ENCODE measurements at regions not wholly inside any gene's neighbourhood (a gene's known extent, or its start where the extent isn't known, plus 50 kb on each side); places are given as distances from the start of the nearest gene placed in this dataset.
A peak's percentile ranks its signal among the peaks of the same experiment; 100 is the strongest.

- Histone ChIP-seq H4K91ac (ENCODE audit: insufficient read length, low read depth, low read length) (no peak overlapping the region), H4K5ac (ENCODE audit: insufficient read length, low read depth, low read length) (no peak overlapping the region), H3T11ph (ENCODE audit: low read length) (no peak overlapping the region), H2AFZ (ENCODE audit: low read length) (no peak overlapping the region), H2BK120ac (ENCODE audit: low read depth, low read length, poor library complexity, severe bottlenecking) (no peak overlapping the region), H3K27ac (ENCODE audit: insufficient read length, low read depth, low read length) (no peak overlapping the region), H3K23ac (ENCODE audit: insufficient read length, low read depth, low read length) (no peak overlapping the region), H3K18ac (ENCODE audit: insufficient read length, low read depth, low read length) (no peak overlapping the region), H3K14ac (ENCODE audit: insufficient read depth, low read length) (no peak overlapping the region), H3K79me1 (ENCODE audit: insufficient read depth, low read depth, low read length, poor library complexity, severe bottlenecking) (no peaks in the 10 kb centered on the region), H3K79me2 (ENCODE audit: insufficient read depth, low read length) (no peaks in the 10 kb centered on the region), H3K56ac (ENCODE audit: insufficient read length, low read depth, low read length) (no peak overlapping the region), H3K27me3 (ENCODE audit: insufficient read depth, low read length) (no peaks in the 10 kb centered on the region), H2AK5ac (ENCODE audit: insufficient read length, low read length) (no peak overlapping the region), H4K8ac (replicated peaks; ENCODE audit: insufficient read length, low read depth, low read length) (no peak overlapping the region), H3K9ac (ENCODE audit: extremely low read depth, insufficient read length, low read length) (no peak overlapping the region), H3K4me1 (ENCODE audit: insufficient read depth, low read length) (0 out of 2 replicates have a peak, but pooled peaks cover 3% of the 10 kb centered on the region), H2BK12ac (ENCODE audit: insufficient read length, low read depth, low read length) (no peak overlapping the region), H4K20me1 (ENCODE audit: control insufficient read depth, insufficient read depth, insufficient read length) (no peaks in the 10 kb centered on the region), H3K4me2 (ENCODE audit: insufficient read depth, insufficient read length, low read length) (no peak overlapping the region), H2BK5ac (ENCODE audit: insufficient read length, low read length) (no peak overlapping the region), H3K23me2 (ENCODE audit: insufficient read length, low read depth, low read length, poor library complexity, severe bottlenecking) (no peaks in the 10 kb centered on the region), H2BK20ac (ENCODE audit: low read depth, low read length, poor library complexity, severe bottlenecking) (no peak overlapping the region), H3K4ac (ENCODE audit: low read depth, low read length) (no peak overlapping the region), H2BK15ac (ENCODE audit: low read depth, low read length) (no peak overlapping the region), H3K9me3 (ENCODE audit: control insufficient read depth, low read depth, low read length) (no peaks in the 10 kb centered on the region)
- DNase-seq: no peak
- peaks cover 0 to 12% of the 10 kb centered on the region in 2 experiments; a peak in 4 of 5 replicates for H3K9me3 Mint-ChIP-seq
- H3K4me1 Mint-ChIP-seq: peaks cover 6 to 11% of the 10 kb centered on the region in 2 experiments
- H3K36me3 Mint-ChIP-seq (ENCODE audit: insufficient read depth in 1 of 3, low read depth in 3 of 3): peaks cover 9 to 15% (median 11%) of the 10 kb centered on the region in 3 experiments
- no peak for TF ChIP-seq CTCF (conservative IDR thresholded peaks at IDR 0.05)
- H3K4me3 Mint-ChIP-seq: no peak overlapping the region
- H3K27ac Mint-ChIP-seq: peak overlapping the region in 1 of 3 experiments; percentile 76; a peak in 1 of 7 replicates
- no peaks in the 10 kb centered on the region for H3K27me3 Mint-ChIP-seq (ENCODE audit: low read depth)
- no CpG with 5 or more reads among the region's 2 CpGs for WGBS (ENCODE audit: extremely low coverage, insufficient read length, low lambda C conversion rate)
These were observed 227.1 kb upstream of the MBL2 start for GRCh38 chr10:52999681-53000080.
